ENCODE measurements at regions not wholly inside any gene's neighbourhood (a gene's known extent, or its start where the extent isn't known, plus 50 kb on each side); places are given as distances from the start of the nearest gene placed in this dataset.

DNA sequence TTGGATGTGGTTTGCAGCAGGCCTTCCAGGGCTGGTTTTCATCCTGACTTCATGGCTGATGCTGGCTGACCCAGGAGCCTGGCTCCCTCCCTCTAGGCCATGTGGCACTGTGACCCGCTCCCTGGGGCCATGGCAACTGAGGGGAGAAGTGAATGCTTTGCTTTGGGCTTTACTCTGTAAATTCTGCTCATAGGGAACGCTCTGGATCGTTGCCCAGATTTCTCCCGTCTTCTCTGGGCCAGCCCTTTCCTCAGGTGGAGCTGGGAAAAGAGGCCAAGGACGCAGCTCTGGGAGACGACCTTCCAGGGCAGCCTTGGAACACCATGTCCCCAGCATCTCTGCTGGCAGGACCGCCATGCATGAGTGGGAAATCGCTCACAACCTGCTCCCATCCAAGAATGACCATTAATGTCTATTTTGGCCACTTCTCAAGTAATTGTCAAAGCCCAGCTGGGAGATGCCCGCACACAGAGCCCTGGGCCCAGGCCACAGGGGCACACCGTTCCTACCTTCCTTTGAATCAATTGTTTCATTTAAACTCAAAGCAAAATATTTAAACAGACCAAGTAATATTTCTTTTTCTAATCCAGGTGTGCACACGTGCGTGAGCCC lies 321.8 kb downstream of the TEX29 start:
- TF ChIP-seq EZH2phosphoT487 (IDR thresholded peaks at IDR 0.05; ENCODE audit: borderline replicate concordance): no peak
- TF ChIP-seq, protein P1, sequence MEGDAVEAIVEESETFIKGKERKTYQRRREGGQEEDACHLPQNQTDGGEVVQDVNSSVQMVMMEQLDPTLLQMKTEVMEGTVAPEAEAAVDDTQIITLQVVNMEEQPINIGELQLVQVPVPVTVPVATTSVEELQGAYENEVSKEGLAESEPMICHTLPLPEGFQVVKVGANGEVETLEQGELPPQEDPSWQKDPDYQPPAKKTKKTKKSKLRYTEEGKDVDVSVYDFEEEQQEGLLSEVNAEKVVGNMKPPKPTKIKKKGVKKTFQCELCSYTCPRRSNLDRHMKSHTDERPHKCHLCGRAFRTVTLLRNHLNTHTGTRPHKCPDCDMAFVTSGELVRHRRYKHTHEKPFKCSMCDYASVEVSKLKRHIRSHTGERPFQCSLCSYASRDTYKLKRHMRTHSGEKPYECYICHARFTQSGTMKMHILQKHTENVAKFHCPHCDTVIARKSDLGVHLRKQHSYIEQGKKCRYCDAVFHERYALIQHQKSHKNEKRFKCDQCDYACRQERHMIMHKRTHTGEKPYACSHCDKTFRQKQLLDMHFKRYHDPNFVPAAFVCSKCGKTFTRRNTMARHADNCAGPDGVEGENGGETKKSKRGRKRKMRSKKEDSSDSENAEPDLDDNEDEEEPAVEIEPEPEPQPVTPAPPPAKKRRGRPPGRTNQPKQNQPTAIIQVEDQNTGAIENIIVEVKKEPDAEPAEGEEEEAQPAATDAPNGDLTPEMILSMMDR (conservative IDR thresholded peaks at IDR 0.05; ENCODE audit: low read length): no peak

All from Loucy (cell line).